Suprapubic skin (tissue), 4 donors: ENCODE measurements at regions not wholly inside any gene's neighbourhood (a gene's known extent, or its start where the extent isn't known, plus 50 kb on each side); places are given as distances from the start of the nearest gene placed in this dataset.

Source experiments
- DNase-seq, 2 donors: peaks; one replicate each; pipeline ENCODE4 v3.0.0-alpha.2; 2019; ENCODE audit warnings: low spot score in 2 of 2
- H3K27ac ChIP-seq: fragments of 200-600 bp; sonication (generic); one replicate; pipeline ENCODE4 v1.5.1; 2019
- H3K27me3 ChIP-seq: fragments of 200-600 bp; sonication (generic); one replicate; pipeline ENCODE4 v1.5.1; 2019
- H3K36me3 ChIP-seq: fragments of 200-600 bp; sonication (generic); one replicate; pipeline ENCODE4 v1.5.1; 2019
- H3K4me1 ChIP-seq: fragments of 200-600 bp; sonication (generic); one replicate; pipeline ENCODE4 v1.5.1; 2019
- H3K4me3 ChIP-seq: fragments of 200-600 bp; sonication (generic); one replicate; pipeline ENCODE4 v1.5.1; 2019; ENCODE audit warnings: mild to moderate bottlenecking
- H3K9me3 ChIP-seq: fragments of 200-600 bp; sonication (generic); one replicate; pipeline ENCODE4 v1.5.1; 2019
- CTCF ChIP-seq, 2 donors: fragments of 200-600 bp in 1 of 2; fragments of 450-650 bp in 1 of 2; sonication (generic) in 1 of 2; IDR thresholded peaks; one replicate each; pipeline ENCODE4 v1.5.1; 2016 to 2019; ENCODE audit warnings: antibody characterized with exemption in 2 of 2, mild to moderate bottlenecking in 1 of 2, moderate library complexity in 1 of 2
- EP300 ChIP-seq: sonication (generic); formaldehyde crosslinking; IDR thresholded peaks from one replicate; pipeline ENCODE4 v1.6.1; 2017; ENCODE audit warnings: antibody characterized with exemption
- POLR2A ChIP-seq, 2 donors: fragments of 450-650 bp; IDR thresholded peaks; one replicate each; pipeline ENCODE4 v1.6.1; 2017; ENCODE audit warnings: antibody characterized with exemption in 2 of 2, mild to moderate bottlenecking in 2 of 2, moderate library complexity in 2 of 2
- POLR2AphosphoS5 ChIP-seq, 3 donors: sonication (generic); formaldehyde crosslinking; IDR thresholded peaks; one replicate each; pipeline ENCODE4 v1.6.1; 2017; ENCODE audit warnings: antibody characterized with exemption in 3 of 3
- WGBS: methylation state at CpG from one replicate; pipeline ENCODE4 v1.1.5; 2018; 5-methylcytosine and 5-hydroxymethylcytosine counted together

- DNase-seq, result no peak
- WGBS, result 65% methylated on average over 6 of the region's 6 CpGs
These were observed 394.5 kb upstream of the DPPA4 start for GRCh38 chr3:109731639-109732473.

GRCh38 chr3:109743981-109744380 lies 406.6 kb upstream of the DPPA4 start:
- no peak for TF ChIP-seq POLR2A (IDR thresholded peaks at IDR 0.05)
- no peak for TF ChIP-seq EP300
- TF ChIP-seq POLR2AphosphoS5 (IDR thresholded peaks at IDR 0.05), result no peak
- TF ChIP-seq CTCF (IDR thresholded peaks at IDR 0.05), result no peak
- H3K36me3 ChIP-seq, result no peaks in the 10 kb centered on the region
- no peaks in the 10 kb centered on the region for H3K9me3 ChIP-seq
- H3K27me3 ChIP-seq, result no peaks in the 10 kb centered on the region
- no peak overlapping the region for H3K4me3 ChIP-seq
- no peaks in the 10 kb centered on the region for H3K4me1 ChIP-seq
- 51% methylated on average over 3 of the region's 3 CpGs for WGBS
- no peak overlapping the region for H3K27ac ChIP-seq
- DNase-seq, result no peak

More at GRCh38 chr3:109731639-109732473, 394.5 kb upstream of the DPPA4 start:
- Histone ChIP-seq H3K36me3 (no peaks in the 10 kb centered on the region), H3K9me3 (no peaks in the 10 kb centered on the region), H3K27me3 (no peaks in the 10 kb centered on the region), H3K4me1 (no peaks in the 10 kb centered on the region), H3K27ac (no peak overlapping the region), H3K4me3 (no peak overlapping the region)
- TF ChIP-seq CTCF (IDR thresholded peaks at IDR 0.05), result peak; percentile 24 to 56
- TF ChIP-seq POLR2AphosphoS5 (IDR thresholded peaks at IDR 0.05), result no peak
- no peak for TF ChIP-seq EP300

- 80% methylated on average over 5 of the region's 5 CpGs for WGBS
These were observed 435.2 kb upstream of the DPPA4 start for GRCh38 chr3:109772520-109772919.

GRCh38 chr3:109774108-109774507 lies 436.8 kb upstream of the DPPA4 start:
- no peak for DNase-seq
- WGBS, result 68% methylated on average over 2 of the region's 2 CpGs
- Histone ChIP-seq H3K27ac (no peak overlapping the region), H3K27me3 (no peaks in the 10 kb centered on the region), H3K4me1 (no peaks in the 10 kb centered on the region), H3K9me3 (peaks cover 6% of the 10 kb centered on the region), H3K4me3 (no peak overlapping the region), H3K36me3 (no peaks in the 10 kb centered on the region)
- TF ChIP-seq EP300, result no peak

More at GRCh38 chr3:109772520-109772919, 435.2 kb upstream of the DPPA4 start:
- no peaks in the 10 kb centered on the region for H3K27me3 ChIP-seq
- no peaks in the 10 kb centered on the region for H3K36me3 ChIP-seq
- no peak for DNase-seq
- TF ChIP-seq CTCF (IDR thresholded peaks at IDR 0.05) (no peak), EP300 (no peak), POLR2A (IDR thresholded peaks at IDR 0.05) (no peak), POLR2AphosphoS5 (IDR thresholded peaks at IDR 0.05) (no peak)
- no peak overlapping the region for H3K27ac ChIP-seq
- H3K4me1 ChIP-seq, result no peaks in the 10 kb centered on the region
- no peaks in the 10 kb centered on the region for H3K9me3 ChIP-seq
- no peak overlapping the region for H3K4me3 ChIP-seq

- Histone ChIP-seq H3K9me3 (no peaks in the 10 kb centered on the region), H3K4me1 (no peaks in the 10 kb centered on the region), H3K27me3 (no peaks in the 10 kb centered on the region), H3K4me3 (no peak overlapping the region), H3K36me3 (no peaks in the 10 kb centered on the region), H3K27ac (no peak overlapping the region)
- WGBS, result 79% methylated on average over 1 of the region's 1 CpG
- no peak for DNase-seq
- no peak for TF ChIP-seq EP300
These were observed 446.9 kb upstream of the DPPA4 start for GRCh38 chr3:109784285-109784684.

- no peak overlapping the region for H3K27ac ChIP-seq
- no peaks in the 10 kb centered on the region for H3K27me3 ChIP-seq
- no peaks in the 10 kb centered on the region for H3K36me3 ChIP-seq
- 77% methylated on average over 6 of the region's 6 CpGs for WGBS
- no peaks in the 10 kb centered on the region for H3K4me1 ChIP-seq
- no peaks in the 10 kb centered on the region for H3K9me3 ChIP-seq
- no peak overlapping the region for H3K4me3 ChIP-seq
- no peak for DNase-seq
- TF ChIP-seq POLR2AphosphoS5 (IDR thresholded peaks at IDR 0.05), result no peak
- TF ChIP-seq CTCF (IDR thresholded peaks at IDR 0.05), result no peak
- TF ChIP-seq EP300, result no peak
- TF ChIP-seq POLR2A (IDR thresholded peaks at IDR 0.05), result no peak
These were observed 447.7 kb upstream of the DPPA4 start for GRCh38 chr3:109784852-109785631.
